ENCODE measurements at regions not wholly inside any gene's neighbourhood (a gene's known extent, or its start where the extent isn't known, plus 50 kb on each side); places are given as distances from the start of the nearest gene placed in this dataset.
"Not testable (repeated sequence)": the region's sequence is repeated elsewhere in the genome, so short reads cannot be mapped to it uniquely, and the experiment has no call there.

GRCh38 chr12:58421990-58422389, 480.6 kb downstream of the ATP23 start:
- no peak for DNase-seq (ENCODE audit: low spot score)

GRCh38 chr12:58424735-58425392, 483.5 kb downstream of the ATP23 start:
- no peak for DNase-seq (ENCODE audit: low spot score)

DNA sequence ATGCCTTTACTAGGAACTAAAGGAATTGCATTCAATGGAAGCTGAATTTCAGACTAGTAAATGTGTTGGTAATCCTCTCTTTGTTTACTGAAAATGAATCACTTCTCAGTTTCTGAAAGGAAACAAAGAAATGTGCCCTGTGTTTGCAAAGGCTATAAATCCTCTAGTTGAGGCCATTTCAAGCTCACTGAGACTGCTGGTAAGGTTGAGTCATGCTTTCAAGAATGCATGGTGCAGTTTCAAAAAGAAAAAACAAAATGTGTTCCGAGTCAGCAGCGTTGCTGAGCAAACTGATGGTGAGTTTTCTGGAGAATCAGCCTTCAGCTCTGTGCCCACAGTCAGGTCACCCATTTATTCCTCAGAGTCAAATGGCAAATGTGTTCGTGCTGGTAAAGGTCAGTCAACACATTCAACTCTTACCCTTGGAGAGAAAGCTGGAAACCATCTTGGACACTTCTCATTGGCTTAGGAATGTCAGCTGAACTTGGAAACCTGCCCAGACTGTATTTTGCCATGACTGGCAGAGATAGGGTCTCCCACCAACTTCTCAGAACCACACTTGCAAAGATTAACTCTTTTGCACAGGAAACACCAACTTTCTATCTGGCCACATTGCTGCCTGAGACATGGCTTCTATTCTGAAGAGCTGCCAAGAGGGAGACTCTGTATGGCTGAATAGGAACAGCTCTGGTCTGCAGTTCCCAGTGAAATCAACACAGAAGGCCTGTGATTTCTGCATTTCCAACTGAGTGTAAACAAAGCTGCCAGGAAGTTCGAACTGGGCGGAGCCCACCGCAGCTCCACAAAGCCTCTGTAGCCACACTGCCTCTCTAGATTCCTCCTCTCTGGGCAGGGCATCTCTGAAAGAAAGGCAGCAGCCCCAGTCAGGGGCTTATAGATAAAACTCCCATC, 484.4 kb downstream of the ATP23 start:
- DNase-seq (ENCODE audit: low spot score), result peak; percentile 0

DNA sequence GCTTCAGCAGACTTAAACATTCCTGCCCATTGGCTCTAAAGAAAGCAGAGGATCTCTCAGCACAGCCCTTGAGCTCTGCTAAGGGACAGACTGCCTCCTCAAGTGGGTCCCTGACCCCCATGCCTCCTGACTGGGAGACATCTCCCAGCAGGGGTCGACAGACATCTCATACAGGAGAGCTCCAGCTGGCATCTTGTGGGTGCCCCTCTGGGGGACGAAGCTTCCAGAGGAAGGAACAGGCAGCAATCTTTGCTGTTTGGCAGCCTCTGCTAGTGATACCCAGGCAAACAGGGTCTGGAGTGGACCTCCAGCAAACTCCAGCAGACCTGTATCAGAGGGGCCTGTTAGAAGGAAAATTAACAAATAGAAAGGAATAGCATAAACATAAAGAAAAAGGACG, 485.1 kb downstream of the ATP23 start:
- not testable (repeated sequence) for DNase-seq (ENCODE audit: low spot score)

DNA sequence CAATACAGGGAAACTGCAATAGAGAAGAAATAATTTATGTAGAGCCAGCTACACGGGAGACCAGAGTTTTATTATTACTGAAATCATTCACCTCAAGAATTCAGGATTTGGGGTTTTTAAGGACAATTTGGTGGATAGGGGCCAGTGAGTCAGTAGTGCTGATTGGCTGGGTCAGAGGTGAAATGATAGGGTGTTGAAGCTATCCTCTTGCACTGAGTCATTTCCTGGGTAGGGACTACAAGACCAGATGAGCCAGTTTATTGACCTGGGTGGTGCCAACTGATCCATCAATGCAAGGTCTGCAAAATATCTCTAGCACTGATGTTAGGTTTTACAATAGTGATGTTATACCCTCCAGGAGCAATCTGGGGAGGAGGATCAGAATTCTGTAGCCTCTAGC, 486.3 kb downstream of the LRIG3 start:
- no peak for DNase-seq (ENCODE audit: low spot score)

GRCh38 chr12:58434726-58435125, 485.6 kb downstream of the LRIG3 start:
- DNase-seq (ENCODE audit: low spot score), result no peak

GRCh38 chr12:58435647-58436046, 484.7 kb downstream of the LRIG3 start:
- no peak for DNase-seq (ENCODE audit: low spot score)

- no peak for DNase-seq (ENCODE audit: low spot score)
Measured at GRCh38 chr12:58441483-58441882, 478.8 kb downstream of the LRIG3 start.

- no peak for DNase-seq (ENCODE audit: low spot score)
Measured at GRCh38 chr12:58443273-58443980, 476.9 kb downstream of the LRIG3 start.

DNA sequence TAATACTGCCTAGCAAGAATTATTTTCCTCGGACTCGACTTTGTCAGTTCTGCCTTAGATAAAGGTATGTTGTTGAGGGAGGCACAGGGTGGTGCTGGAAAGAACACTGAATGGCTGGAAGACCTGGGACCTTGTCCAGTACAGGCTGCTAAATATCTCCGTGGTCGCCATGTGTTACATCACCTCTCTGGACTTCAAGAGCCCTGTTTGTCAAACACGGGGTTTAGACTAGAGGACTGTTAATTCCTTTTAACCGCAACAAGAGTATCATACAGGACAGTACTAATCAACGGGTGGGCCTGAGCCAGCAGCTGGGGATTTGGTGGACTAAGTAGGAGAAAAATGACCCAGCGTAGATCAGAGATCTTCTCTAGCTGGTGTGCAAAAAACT, 476.3 kb downstream of the LRIG3 start:
- no peak for DNase-seq (ENCODE audit: low spot score)

DNA sequence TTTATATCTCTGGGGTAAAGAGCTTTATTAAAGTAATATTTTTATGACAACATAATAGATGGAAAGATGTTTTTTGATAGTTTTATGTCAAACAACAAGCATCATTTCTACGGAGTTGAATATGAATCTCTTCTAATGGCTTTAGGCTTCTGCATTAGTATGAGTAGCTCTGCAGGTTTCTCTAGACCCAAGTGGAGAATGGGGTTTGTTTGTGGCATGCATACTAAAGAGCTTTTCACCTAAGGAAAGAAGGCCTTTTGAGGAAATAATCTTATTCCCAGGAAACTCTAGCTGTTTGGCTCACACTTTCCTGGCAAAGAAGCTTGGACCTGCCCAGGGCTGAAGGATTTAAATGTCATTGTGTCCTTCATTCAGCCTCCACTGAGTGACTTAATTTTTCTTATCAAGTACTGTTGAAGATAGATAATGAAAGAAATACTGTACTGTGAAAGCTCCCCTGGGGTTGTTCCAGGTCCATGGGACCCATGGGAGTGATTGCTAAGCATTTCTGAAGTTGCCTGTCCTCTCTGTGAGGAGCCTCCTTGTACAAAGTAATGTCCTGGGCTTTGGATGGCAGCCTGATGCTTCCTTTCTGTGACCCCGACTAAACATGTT, 469.3 kb downstream of the LRIG3 start:
- no peak for DNase-seq (ENCODE audit: low spot score)

DNA sequence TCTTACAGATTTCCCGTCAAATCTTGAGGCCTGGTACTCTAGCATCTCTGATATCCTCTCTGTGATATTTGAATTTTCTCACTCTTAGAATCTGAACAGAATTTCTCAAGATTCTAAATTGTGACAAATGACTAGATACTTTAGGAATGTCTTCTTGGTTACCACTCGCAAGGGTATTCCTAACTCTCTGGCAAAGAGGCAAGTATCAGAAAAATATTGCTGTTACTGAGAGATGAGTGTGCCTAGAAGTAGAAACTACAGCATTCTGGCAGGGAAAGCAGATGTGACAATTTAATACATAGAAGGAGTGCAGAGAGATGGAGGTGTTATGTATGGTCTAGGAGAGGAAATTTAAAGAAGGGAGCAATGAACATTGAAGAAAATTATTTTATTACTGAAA, 467.8 kb downstream of the LRIG3 start:
- no peak for DNase-seq (ENCODE audit: low spot score)

DNA sequence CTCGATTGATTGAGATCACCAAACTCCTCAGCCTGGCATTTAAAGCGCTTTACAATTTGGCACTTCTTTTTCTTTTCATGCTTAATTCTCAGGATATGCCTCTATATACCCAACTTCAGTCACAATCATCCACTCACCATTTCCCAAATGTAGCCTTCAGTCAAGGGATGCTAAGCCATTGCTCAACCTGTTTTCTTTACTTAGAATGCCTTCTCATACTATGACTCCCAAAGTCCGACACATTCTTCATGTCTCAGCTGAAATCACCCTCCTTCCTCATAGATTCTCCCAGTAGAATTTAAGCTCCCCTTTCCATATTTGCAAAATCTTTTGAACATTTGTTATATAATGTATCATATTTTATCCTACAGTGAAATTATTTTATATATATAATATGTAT, 467.0 kb downstream of the LRIG3 start:
- no peak for DNase-seq (ENCODE audit: low spot score)

GRCh38 chr12:58455136-58455535, 465.2 kb downstream of the LRIG3 start:
- DNase-seq (ENCODE audit: low spot score), result no peak

GRCh38 chr12:58458102-58458501, 462.2 kb downstream of the LRIG3 start:
- no peak for DNase-seq (ENCODE audit: low spot score)

DNA sequence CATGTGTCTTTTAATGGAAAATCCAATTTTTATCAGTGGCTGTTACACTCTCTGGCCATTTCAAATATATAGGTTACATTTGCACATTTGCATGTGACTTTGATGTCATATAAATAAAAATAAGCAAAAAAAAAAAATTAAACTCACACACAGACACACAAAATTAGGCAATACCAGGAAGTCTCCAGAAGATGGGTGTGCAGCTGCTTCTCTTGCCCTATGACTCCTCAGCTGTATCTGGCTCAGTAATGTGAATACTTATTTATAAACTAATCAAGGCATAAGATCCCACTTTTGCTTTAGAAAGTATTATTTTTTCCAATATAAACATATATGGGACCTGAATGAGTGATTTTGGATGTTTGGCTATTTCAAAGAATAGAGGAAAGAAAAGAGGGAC, 461.1 kb downstream of the LRIG3 start:
- no peak for DNase-seq (ENCODE audit: low spot score)

GRCh38 chr12:58463051-58463450, 457.3 kb downstream of the LRIG3 start:
- no peak for DNase-seq (ENCODE audit: low spot score)

DNA sequence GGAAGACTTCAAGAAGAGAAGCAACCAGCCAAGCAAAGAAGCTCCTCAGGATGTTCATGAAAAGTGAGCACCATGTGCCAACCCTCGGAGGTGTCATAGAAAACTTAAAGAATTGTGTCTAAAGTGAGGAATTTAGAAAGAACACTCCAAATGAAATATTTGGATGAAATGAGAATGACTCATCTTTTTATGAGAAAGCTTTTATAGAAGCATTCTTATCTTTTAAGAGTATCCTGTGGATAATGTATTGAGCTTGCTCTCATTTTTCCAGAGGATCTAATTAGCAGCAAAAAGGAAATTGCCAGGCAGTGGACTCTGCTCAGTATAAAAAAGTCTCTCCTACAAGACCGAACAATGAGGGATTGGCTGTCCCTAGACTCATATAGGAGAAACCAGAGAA, 454.9 kb downstream of the LRIG3 start:
- no peak for DNase-seq (ENCODE audit: low spot score)

- DNase-seq (ENCODE audit: low spot score), result no peak
Measured at GRCh38 chr12:58470266-58471010, 449.9 kb downstream of the LRIG3 start.

DNA sequence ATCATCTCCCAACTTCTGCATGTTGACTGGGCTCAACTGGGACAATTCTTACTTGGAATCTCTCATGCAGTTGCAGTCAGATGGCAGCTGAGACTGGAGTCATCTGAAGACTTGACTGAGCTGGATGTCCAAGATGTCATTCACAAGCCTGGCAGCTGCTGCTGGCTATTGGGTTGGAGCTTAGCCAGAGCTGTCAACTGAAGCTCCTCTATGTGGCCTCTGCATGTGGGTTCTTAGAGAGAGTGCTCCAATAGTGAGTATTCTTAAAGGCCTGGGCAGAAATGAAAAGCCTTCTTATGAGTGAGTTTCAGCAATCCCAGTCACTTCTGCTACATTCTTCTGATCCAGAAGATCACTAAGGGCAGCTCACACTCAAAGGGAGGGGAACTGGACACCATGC, 440.9 kb downstream of the LRIG3 start:
- DNase-seq (ENCODE audit: low spot score), result no peak

DNA sequence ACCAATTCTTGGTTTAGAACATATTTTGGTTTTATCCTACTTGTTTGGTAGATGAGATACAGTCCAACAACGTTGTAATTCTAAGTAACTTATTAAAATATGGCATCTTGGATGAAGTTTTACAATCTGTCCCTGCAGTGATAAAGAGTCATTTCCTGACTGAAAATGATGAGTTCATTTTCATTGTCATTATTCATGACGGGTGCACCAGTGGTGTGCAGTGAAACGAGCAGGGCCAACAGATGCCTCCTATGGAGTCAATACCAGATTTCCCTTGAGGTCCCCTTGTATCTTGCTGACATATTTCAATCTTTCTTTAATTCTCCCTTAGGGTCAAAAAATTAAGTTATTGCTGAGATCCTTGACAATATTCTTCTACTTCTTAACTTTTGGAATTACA, 438.5 kb downstream of the LRIG3 start:
- no peak for DNase-seq (ENCODE audit: low spot score)

DNA sequence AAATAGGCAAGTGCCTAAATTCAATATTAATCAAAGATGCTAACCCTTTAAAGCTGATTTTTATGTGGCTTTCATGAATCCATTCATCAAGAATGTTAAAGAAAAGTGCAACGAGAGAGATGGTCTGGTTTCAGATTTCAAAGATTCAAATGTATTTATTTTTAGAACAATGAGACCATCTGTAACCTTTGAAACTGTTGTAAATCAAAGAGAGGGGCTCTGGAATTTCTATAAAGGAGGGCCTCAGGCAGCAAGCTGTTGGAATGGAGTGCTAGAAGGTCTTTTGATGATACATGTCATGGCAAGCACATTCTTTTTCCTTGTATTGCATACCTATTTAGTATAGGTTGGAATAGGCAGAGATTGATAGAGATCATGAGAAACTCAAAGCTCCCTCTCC, 433.0 kb downstream of the LRIG3 start:
- DNase-seq (ENCODE audit: low spot score), result no peak

All from putamen (tissue), 1 donor.